ENCODE measurements at regions not wholly inside any gene's neighbourhood (a gene's known extent, or its start where the extent isn't known, plus 50 kb on each side); places are given as distances from the start of the nearest gene placed in this dataset.

DNA sequence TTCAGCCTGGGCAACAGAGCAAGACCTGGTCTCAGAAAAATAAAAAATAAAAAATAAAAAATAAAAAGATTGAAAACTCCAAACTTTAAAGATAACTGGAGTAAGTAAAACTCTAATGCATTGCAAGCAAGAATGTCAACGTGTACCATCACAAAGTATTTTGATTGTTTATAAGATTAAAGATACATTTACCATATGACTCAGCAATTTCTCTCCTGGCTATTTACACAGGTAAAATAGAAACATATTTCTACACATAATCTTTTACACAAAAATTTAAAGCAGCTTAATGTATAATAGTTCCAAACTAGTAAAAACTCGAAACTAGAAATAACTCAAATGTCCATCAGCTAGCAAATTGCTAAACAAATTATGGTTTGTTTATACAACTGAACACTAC, 456.1 kb upstream of the RGS18 start:
- TF ChIP-seq, protein P1, sequence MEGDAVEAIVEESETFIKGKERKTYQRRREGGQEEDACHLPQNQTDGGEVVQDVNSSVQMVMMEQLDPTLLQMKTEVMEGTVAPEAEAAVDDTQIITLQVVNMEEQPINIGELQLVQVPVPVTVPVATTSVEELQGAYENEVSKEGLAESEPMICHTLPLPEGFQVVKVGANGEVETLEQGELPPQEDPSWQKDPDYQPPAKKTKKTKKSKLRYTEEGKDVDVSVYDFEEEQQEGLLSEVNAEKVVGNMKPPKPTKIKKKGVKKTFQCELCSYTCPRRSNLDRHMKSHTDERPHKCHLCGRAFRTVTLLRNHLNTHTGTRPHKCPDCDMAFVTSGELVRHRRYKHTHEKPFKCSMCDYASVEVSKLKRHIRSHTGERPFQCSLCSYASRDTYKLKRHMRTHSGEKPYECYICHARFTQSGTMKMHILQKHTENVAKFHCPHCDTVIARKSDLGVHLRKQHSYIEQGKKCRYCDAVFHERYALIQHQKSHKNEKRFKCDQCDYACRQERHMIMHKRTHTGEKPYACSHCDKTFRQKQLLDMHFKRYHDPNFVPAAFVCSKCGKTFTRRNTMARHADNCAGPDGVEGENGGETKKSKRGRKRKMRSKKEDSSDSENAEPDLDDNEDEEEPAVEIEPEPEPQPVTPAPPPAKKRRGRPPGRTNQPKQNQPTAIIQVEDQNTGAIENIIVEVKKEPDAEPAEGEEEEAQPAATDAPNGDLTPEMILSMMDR (IDR thresholded peaks at IDR 0.05; ENCODE audit: poor library complexity), result no peak
- TF ChIP-seq EZH2 (IDR thresholded peaks at IDR 0.05; ENCODE audit: borderline replicate concordance), result no peak
- TF ChIP-seq EZH2phosphoT487 (IDR thresholded peaks at IDR 0.05; ENCODE audit: low read depth, severe bottlenecking, unreplicated experiment), result no peak
